H4 (cell line): ENCODE measurements at regions not wholly inside any gene's neighbourhood (a gene's known extent, or its start where the extent isn't known, plus 50 kb on each side); places are given as distances from the start of the nearest gene placed in this dataset.

ENCODE experiments used
- DNase-seq: peaks from one replicate; pipeline ENCODE4 v3.0.0-alpha.2; 2015; ENCODE audit warnings: low spot score

DNA sequence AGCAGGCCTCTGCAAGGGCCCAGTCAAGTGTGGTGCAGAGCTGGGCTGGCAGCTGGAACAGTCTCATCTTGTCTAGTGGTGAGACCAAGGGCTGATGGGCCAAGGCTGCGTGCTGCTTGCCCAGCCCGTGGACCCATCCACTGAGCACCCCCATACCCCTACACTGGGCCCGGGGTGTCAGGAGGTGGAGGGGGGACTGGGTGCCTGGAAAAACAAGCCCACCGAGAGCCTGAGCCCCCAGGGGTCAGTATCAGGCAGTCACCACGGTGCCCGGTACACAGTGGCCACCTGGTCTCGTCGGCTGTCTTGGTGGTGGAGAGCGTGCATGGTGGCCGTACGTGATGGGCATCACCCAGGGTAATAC is 238.3 kb downstream of the SEC14L1 start:
- DNase-seq = no peak

DNA sequence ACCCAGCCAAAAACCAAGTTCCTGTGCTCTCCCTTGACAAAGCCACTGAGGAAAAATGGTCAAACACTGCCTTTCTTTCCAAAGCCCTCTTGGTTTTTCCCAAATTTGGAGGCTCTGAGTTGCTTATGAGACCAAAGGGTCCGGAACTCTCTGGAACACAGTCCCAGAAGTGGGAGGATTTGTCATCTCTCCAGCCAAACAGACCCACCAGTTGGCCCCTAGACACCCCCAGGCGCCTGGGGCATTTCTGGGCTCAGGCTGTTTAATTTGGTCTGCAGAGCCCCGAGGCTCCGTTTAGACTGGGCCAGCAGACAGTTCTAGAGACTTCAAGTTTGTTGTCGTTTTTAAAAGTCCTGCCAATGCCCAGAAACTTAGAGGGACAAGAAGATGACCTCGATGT is 239.1 kb downstream of the SEC14L1 start:
- no peak for DNase-seq

DNA sequence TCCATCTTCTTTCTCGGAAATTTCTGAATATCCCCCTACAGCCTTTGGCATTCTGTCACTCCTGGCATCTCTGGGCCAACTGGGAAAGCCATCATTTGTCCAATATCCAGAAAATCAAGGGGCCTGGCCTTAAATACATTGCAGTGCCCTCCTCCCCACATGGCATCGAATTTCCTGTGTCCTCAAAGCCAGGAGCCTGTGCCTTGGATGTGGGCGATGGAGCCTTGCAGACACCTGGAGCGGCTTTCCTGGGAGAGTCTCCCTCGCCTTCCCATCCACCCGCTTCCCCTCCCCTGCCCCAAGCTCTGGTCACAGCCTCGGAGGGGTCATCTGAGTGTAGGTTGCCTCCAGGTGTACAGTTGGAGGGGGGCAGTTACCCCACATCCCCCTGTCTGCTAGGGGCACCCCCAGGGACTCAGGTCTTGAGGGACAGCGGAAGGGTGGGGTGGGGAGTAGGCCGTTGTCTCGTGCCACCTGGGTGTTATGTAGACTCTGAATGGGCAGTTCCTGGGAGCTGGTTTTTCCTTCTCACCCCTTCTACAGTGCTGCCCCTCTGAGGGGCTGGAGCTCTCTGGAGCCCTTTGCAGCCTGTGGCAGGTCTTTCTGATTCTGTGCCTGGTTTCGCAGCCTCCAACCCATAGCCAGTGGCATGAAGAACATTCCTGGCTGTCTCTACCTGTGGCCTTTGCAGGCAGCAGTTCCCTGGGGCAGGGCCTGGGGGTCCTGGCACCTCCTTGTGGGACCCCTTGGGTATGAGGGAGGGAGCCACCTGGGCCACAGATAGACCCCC is 239.8 kb downstream of the SEC14L1 start:
- no peak for DNase-seq

GRCh38 chr17:77381185-77381700 is 240.5 kb downstream of the SEC14L1 start:
- DNase-seq = no peak

DNA sequence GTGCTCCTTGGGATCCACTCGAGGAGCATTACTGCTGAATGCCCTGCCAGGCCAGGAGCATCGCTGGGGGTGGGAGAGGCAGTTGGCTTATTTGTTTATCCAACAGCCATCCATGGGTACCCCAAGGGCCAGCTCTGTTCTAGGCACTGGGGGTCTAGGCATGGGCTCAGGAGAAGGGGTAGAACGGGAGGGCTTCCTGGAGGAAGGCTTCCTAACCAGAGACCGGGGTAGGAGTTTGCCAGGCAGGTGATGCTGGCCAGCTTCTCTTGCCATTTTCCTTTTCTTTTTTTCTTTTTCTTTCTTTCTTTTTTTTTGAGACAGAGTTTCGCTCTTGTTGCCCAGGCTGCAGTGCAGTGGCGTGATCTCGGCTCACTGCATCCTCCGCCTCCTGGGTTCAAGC is 241.0 kb downstream of the SEC14L1 start:
- DNase-seq = no peak

DNA sequence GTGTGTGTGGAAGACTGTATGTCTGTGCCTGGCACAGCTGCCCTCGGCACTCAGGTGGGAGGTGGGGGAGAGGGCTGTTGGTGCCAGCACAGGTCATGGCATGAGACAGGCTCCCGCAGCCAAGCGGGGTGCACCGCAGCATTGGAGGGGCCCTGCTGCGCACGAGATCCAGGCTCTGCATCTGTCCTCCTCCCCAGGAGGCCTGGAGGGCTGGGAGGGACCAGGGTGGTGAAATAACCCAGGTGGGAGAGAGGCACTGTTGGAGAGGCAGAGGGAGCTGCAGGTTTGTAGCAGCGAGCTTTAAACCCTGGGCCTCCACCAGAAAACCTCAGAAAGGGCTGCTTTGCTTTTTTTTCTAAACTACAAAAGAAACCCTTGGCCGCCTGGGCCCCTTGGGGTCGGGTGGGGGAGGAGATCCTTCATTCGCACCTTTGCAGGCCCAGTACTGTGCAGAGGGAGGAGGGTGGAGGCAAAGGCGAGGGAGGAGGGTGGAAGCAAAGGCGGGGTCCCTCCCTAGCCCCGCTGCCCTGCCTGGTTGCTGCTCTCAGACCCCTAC is 241.7 kb downstream of the SEC14L1 start:
- no peak for DNase-seq

GRCh38 chr17:77382966-77383612 is 242.3 kb downstream of the SEC14L1 start:
- DNase-seq = peak; percentile 74

DNA sequence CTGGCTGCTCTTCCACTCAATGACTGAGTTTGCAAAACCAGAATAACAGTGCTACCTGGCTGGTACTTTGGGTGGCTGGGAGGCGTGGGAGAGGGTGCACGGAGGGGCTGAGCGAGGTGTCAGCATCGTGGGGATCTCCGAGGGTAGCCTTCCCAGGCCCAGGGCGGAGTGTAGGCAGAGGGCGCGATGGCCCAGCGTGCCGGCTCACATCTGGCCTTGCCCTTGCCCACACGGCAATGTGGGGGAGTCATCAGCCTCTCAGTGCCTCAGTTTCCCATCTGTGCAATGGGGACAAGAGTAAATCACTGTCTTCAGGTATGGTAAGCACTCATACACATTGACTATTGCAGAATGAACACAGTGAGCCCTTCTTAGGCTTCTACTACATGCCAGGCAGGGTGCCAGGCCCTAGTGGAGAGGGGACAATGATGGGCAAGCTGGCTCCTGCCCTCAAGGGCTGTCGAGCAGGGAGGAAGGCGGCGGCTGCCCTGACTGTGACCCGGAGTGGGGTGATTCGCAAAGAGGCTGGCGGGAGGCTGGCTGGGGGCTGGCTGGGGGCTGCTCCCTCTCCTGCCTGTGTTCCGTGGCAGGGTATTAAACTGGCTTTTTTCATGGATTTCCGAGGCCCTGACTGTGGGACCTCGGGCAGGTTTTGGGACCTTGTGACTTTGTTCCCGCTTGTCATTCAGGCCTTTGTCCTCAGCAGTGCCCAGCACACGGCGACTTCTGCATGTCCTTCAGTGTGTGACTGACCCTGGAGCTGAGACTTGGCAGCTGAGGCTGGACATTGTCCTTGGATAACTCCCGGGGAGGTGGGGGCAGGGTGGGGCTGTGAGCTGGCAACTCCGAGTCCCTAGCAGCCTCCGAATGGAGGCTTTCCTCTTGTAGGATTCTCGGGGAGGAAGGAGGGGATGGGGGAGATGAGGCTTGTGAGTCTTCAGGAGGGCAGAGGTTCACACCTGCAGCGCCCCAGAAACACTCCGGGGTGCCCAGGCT is 243.1 kb downstream of the SEC14L1 start:
- DNase-seq = no peak

- peak; percentile 61 for DNase-seq
These were observed 245.2 kb downstream of the SEC14L1 start for GRCh38 chr17:77385750-77386501.

DNA sequence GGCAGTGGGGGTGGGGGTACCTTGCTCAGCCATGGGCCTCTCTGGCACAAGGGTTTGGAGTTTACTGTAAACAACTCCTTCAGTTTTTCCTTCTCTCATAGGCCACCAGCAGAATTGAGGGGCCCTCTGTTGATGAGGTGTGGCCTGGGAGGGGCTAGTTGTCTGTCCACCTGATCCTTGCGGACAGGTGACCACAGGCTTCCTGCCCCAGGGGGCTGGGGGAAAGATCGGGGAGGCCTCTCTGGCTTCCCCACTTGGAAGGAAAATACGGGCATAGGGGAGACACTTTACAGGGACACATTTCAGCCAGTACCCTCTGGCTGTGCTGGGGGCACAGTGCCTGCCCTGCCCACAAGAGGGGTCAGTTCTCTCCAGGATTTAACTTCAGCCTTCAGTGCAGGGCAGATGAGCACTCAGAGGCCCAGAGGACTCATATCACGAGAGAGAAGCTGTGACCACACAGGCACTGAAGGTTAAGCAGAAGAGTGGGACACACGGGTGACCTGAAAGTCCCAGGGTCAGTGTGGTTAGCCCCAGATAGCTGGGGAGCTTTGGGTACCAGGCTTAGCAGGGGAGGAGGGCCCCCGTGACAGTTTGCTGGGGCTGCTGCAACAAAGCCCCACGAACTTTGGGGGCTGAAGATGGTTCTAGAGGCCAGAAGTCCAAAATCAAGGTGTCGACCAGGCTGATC is 245.9 kb downstream of the SEC14L1 start:
- DNase-seq = no peak

GRCh38 chr17:77387891-77388290 is 247.1 kb downstream of the SEC14L1 start:
- no peak for DNase-seq

GRCh38 chr17:77388384-77389306 is 247.9 kb downstream of the SEC14L1 start:
- DNase-seq = no peak

GRCh38 chr17:77390870-77391269 is 250.1 kb downstream of the SEC14L1 start:
- no peak for DNase-seq

DNA sequence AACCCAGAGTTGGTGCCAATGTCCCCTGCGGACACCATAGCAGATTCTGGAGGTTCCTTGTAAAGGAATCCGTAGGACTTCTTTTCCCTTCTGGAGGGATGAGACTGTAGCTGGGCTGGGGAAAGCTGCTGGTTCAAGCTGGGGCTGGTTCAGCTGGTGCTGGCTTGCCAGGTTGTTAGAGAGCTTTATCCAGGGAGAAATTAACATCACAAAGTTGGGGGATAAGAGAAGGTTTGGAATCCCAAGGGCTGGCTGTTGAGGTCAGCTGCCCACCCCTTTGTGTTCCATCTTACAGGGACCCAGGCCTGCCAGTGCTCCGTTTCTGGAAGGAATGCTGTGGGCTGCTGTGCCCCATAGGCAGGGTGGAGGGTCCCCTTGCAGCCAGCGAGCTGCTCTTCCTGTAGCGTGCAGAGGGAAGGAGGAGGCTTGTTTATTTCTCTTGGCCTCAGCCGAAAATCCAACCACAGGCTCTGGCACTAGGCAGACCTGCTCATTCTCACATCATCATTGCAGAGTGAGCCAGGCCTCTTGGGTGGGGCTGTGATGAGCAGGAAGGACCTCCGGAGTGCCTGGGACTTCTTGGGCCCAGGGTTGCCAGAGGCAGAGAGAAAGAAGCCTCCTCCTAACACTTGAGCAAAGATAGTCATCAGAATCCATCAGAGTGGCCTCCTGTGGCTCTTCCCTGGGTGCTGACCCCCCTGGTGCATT is 251.1 kb downstream of the SEC14L1 start:
- DNase-seq = peak; percentile 99

GRCh38 chr17:77392376-77393273 is 251.9 kb downstream of the SEC14L1 start:
- peak; percentile 64 for DNase-seq

DNA sequence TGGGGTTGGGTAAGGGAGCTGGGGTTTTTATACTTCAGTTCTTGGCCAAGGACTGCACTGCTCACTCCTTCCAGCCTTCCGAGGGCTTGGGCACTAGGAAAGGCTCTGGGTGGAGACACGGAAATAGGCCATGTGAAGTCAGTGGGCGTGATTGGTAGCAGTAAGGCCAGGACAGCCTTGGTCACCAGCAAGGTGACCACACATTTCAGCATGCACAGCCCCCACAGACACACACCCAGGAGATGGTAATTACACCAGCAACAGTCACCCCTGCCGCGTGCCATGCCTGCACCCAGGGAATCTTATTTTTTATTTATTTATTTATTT is 252.5 kb downstream of the SEC14L1 start:
- peak; percentile 53 for DNase-seq

DNA sequence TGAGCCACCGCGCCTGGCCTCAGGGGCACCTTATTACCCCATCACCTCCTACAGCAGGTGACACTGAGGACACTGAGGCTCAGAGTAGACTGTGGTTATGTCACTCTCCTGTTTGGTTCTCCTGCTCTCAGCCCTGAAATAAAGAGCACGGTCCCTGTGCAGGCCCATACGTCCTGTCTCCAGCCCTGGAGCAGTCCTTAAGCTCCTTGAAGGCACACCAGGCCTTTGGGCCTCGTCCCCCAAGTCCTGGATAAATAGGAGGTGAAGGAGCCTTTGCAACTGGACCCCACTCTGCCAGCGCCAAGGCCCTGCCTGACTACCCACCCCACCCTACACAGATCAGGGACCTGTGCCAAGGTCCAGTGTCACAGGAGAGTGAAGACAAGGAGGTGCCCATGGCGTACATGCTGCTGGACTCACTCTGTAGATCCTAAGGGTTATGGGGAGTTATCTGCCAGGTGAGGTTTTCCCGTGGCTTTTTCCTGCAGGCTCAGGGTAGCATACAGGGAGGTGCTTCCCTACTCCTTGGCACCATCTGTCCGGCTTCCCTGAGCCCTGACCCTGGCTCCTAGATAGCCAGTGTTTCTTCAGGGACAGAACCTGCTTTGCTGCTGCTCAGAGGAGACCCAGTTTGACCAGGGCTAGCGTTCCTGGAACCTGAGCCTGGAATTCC is 253.2 kb downstream of the SEC14L1 start:
- no peak for DNase-seq
